HUES64 (cell line): ENCODE measurements at regions not wholly inside any gene's neighbourhood (a gene's known extent, or its start where the extent isn't known, plus 50 kb on each side); places are given as distances from the start of the nearest gene placed in this dataset.

Experiments
- H3K27ac ChIP-seq: 2 replicates; pipeline ENCODE4 v1.7.0; 2013; ENCODE audit warnings: low read depth, low read length, inconsistent platforms
- H3K27me3 ChIP-seq: 2 replicates; pipeline ENCODE4 v1.6.1; 2013; ENCODE audit warnings: mild to moderate bottlenecking, low read length; ENCODE audit not compliant: insufficient read depth
- H3K36me3 ChIP-seq: 2 replicates; pipeline ENCODE4 v1.6.1; 2013; ENCODE audit warnings: mild to moderate bottlenecking, low read length; ENCODE audit not compliant: insufficient read depth
- H3K4me1 ChIP-seq: 2 replicates; pipeline ENCODE4 v1.6.1; 2013; ENCODE audit warnings: mild to moderate bottlenecking, low read length, moderate library complexity; ENCODE audit not compliant: insufficient read depth
- H3K4me3 ChIP-seq: 2 replicates; pipeline ENCODE4 v1.5.1; 2013; ENCODE audit warnings: mild to moderate bottlenecking, low read length, moderate library complexity
- H3K9ac ChIP-seq: 2 replicates; pipeline ENCODE4 v1.6.1; 2013; ENCODE audit warnings: mild to moderate bottlenecking, low read depth, low read length
- H3K9me3 ChIP-seq: 2 replicates; pipeline ENCODE4 v1.6.1; 2013; ENCODE audit warnings: low read depth, low read length; ENCODE audit not compliant: insufficient read depth
- WGBS: fragments of 150-250, 120-280 bp; methylation state at CpG from one replicate; pipeline ENCODE4 v1.1.7; 2013; ENCODE audit warnings: missing lambda C conversion rate; 5-methylcytosine and 5-hydroxymethylcytosine counted together

- 100% methylated on average over 1 of the region's 1 CpG for WGBS
These were observed 399.9 kb downstream of the ELAVL2 start for GRCh38 chr9:23426144-23426543.

GRCh38 chr9:23431459-23431858 is 394.6 kb downstream of the ELAVL2 start:
- no peak overlapping the region for H3K9ac ChIP-seq
- H3K27me3 ChIP-seq: no peaks in the 10 kb centered on the region
- H3K4me1 ChIP-seq: 0 out of 2 replicates have a peak, but pooled peaks cover 6% of the 10 kb centered on the region
- H3K36me3 ChIP-seq: no peaks in the 10 kb centered on the region
- 90% methylated on average over 3 of the region's 5 CpGs for WGBS
- no peak overlapping the region for H3K27ac ChIP-seq
- H3K4me3 ChIP-seq: no peak overlapping the region
- H3K9me3 ChIP-seq: no peaks in the 10 kb centered on the region

More at GRCh38 chr9:23426144-23426543, 399.9 kb downstream of the ELAVL2 start:
- Histone ChIP-seq H3K4me1 (no peaks in the 10 kb centered on the region), H3K27me3 (no peaks in the 10 kb centered on the region), H3K9me3 (no peaks in the 10 kb centered on the region), H3K27ac (no peak overlapping the region), H3K4me3 (no peak overlapping the region), H3K36me3 (no peaks in the 10 kb centered on the region), H3K9ac (no peak overlapping the region)

GRCh38 chr9:23434654-23435053 is 391.4 kb downstream of the ELAVL2 start:
- H3K9me3 ChIP-seq: no peaks in the 10 kb centered on the region
- 0 out of 2 replicates have a peak, but pooled peaks cover 6% of the 10 kb centered on the region for H3K4me1 ChIP-seq
- no peaks in the 10 kb centered on the region for H3K27me3 ChIP-seq
- no peak overlapping the region for H3K4me3 ChIP-seq
- 93% methylated on average over 4 of the region's 4 CpGs for WGBS
- H3K9ac ChIP-seq: no peak overlapping the region
- no peaks in the 10 kb centered on the region for H3K36me3 ChIP-seq
- H3K27ac ChIP-seq: no peak overlapping the region

GRCh38 chr9:23438299-23438907 is 387.6 kb downstream of the ELAVL2 start:
- Histone ChIP-seq H3K27me3 (no peaks in the 10 kb centered on the region), H3K36me3 (no peaks in the 10 kb centered on the region), H3K27ac (no peak overlapping the region), H3K4me3 (no peak overlapping the region), H3K4me1 (0 out of 2 replicates have a peak, but pooled peaks cover 6% of the 10 kb centered on the region), H3K9me3 (no peaks in the 10 kb centered on the region), H3K9ac (no peak overlapping the region)
- WGBS: 93% methylated on average over 9 of the region's 9 CpGs

GRCh38 chr9:23441275-23441674 is 384.8 kb downstream of the ELAVL2 start:
- Histone ChIP-seq H3K4me1 (0 out of 2 replicates have a peak, but pooled peaks cover 1% of the 10 kb centered on the region), H3K4me3 (no peak overlapping the region), H3K9me3 (no peaks in the 10 kb centered on the region), H3K27ac (no peak overlapping the region), H3K36me3 (no peaks in the 10 kb centered on the region), H3K9ac (no peak overlapping the region), H3K27me3 (no peaks in the 10 kb centered on the region)
- WGBS: 97% methylated on average over 6 of the region's 6 CpGs

- Histone ChIP-seq H3K4me1 (no peaks in the 10 kb centered on the region), H3K36me3 (no peaks in the 10 kb centered on the region), H3K9ac (no peak overlapping the region), H3K27ac (no peak overlapping the region), H3K27me3 (no peaks in the 10 kb centered on the region), H3K9me3 (no peaks in the 10 kb centered on the region), H3K4me3 (no peak overlapping the region)
- 93% methylated on average over 1 of the region's 2 CpGs for WGBS
These were observed 381.4 kb downstream of the ELAVL2 start for GRCh38 chr9:23444658-23445057.

GRCh38 chr9:23447166-23447565 is 378.9 kb downstream of the ELAVL2 start:
- no peaks in the 10 kb centered on the region for H3K36me3 ChIP-seq
- no peaks in the 10 kb centered on the region for H3K4me1 ChIP-seq
- H3K27ac ChIP-seq: no peak overlapping the region
- no peak overlapping the region for H3K9ac ChIP-seq
- no peaks in the 10 kb centered on the region for H3K9me3 ChIP-seq
- H3K27me3 ChIP-seq: no peaks in the 10 kb centered on the region
- WGBS: 47% methylated on average over 2 of the region's 3 CpGs
- no peak overlapping the region for H3K4me3 ChIP-seq

GRCh38 chr9:23447944-23448343 is 378.1 kb downstream of the ELAVL2 start:
- Histone ChIP-seq H3K9ac (no peak overlapping the region), H3K27me3 (no peaks in the 10 kb centered on the region), H3K4me3 (no peak overlapping the region), H3K9me3 (no peaks in the 10 kb centered on the region), H3K4me1 (no peaks in the 10 kb centered on the region), H3K27ac (no peak overlapping the region), H3K36me3 (no peaks in the 10 kb centered on the region)
- 96% methylated on average over 4 of the region's 4 CpGs for WGBS

GRCh38 chr9:23451802-23452418 is 374.1 kb downstream of the ELAVL2 start:
- Histone ChIP-seq H3K9ac (no peak overlapping the region), H3K27ac (no peak overlapping the region), H3K36me3 (no peaks in the 10 kb centered on the region), H3K27me3 (no peaks in the 10 kb centered on the region), H3K4me3 (no peak overlapping the region), H3K4me1 (no peaks in the 10 kb centered on the region), H3K9me3 (no peaks in the 10 kb centered on the region)
- 97% methylated on average over 32 of the region's 32 CpGs for WGBS

GRCh38 chr9:23464275-23464674 is 361.8 kb downstream of the ELAVL2 start:
- H3K9ac ChIP-seq: no peak overlapping the region
- WGBS: 86% methylated on average over 3 of the region's 4 CpGs
- H3K36me3 ChIP-seq: no peaks in the 10 kb centered on the region
- no peaks in the 10 kb centered on the region for H3K4me1 ChIP-seq
- H3K9me3 ChIP-seq: no peaks in the 10 kb centered on the region
- no peak overlapping the region for H3K4me3 ChIP-seq
- no peaks in the 10 kb centered on the region for H3K27me3 ChIP-seq
- no peak overlapping the region for H3K27ac ChIP-seq

- Histone ChIP-seq H3K9me3 (no peaks in the 10 kb centered on the region), H3K27me3 (no peaks in the 10 kb centered on the region), H3K4me1 (no peaks in the 10 kb centered on the region), H3K27ac (no peak overlapping the region), H3K36me3 (no peaks in the 10 kb centered on the region), H3K4me3 (no peak overlapping the region), H3K9ac (no peak overlapping the region)
- WGBS: 88% methylated on average over 1 of the region's 4 CpGs
These were observed 358.8 kb downstream of the ELAVL2 start for GRCh38 chr9:23467276-23467675.
